HL-60 (cell line): ENCODE measurements at regions not wholly inside any gene's neighbourhood (a gene's known extent, or its start where the extent isn't known, plus 50 kb on each side); places are given as distances from the start of the nearest gene placed in this dataset.

Source experiments
- DNase-seq, 2 experiments: peaks; one replicate each; pipeline ENCODE4 v3.0.0-alpha.2; 2010 to 2020; ENCODE audit warnings: low read depth in 1 of 2, low spot score in 1 of 2
- H3K27ac ChIP-seq: fragments of 250-450 bp; sonication (Bioruptor Pico); replicated peaks from 2 replicates; pipeline ENCODE4 v1.5.1; 2020; ENCODE audit warnings: mild to moderate bottlenecking, moderate library complexity
- H3K27me3 ChIP-seq: fragments of 250-450 bp; sonication (Bioruptor Pico); 2 replicates; pipeline ENCODE4 v1.5.1; 2021; ENCODE audit warnings: mild to moderate bottlenecking, moderate library complexity; ENCODE audit not compliant: insufficient read depth, poor library complexity, severe bottlenecking
- H3K4me3 ChIP-seq: replicated peaks from 2 replicates; pipeline ENCODE4 v1.5.1; 2011; ENCODE audit warnings: mild to moderate bottlenecking, control low read depth, low read length; ENCODE audit not compliant: insufficient read depth
- GABPA ChIP-seq: IDR thresholded peaks from 2 replicates; pipeline ENCODE4 v1.6.1; 2012; ENCODE audit warnings: low read depth
- POLR2AphosphoS5 ChIP-seq: IDR thresholded peaks from 2 replicates; pipeline ENCODE4 v1.6.1; 2012; ENCODE audit warnings: low read depth
- REST ChIP-seq: IDR thresholded peaks from 2 replicates; pipeline ENCODE4 v1.6.1; 2012; ENCODE audit warnings: low read depth; ENCODE audit not compliant: insufficient replicate concordance
- SPI1 ChIP-seq: IDR thresholded peaks from 2 replicates; pipeline ENCODE4 v1.6.1; 2012; ENCODE audit warnings: low read depth, mild to moderate bottlenecking, borderline replicate concordance
- TF ChIP-seq, protein P1 (sequence below): IDR thresholded peaks from one replicate; pipeline ENCODE4 v1.5.1; 2011; ENCODE audit warnings: low read length, control low read depth, inconsistent platforms; ENCODE audit not compliant: insufficient read depth

- TF ChIP-seq, protein P1, sequence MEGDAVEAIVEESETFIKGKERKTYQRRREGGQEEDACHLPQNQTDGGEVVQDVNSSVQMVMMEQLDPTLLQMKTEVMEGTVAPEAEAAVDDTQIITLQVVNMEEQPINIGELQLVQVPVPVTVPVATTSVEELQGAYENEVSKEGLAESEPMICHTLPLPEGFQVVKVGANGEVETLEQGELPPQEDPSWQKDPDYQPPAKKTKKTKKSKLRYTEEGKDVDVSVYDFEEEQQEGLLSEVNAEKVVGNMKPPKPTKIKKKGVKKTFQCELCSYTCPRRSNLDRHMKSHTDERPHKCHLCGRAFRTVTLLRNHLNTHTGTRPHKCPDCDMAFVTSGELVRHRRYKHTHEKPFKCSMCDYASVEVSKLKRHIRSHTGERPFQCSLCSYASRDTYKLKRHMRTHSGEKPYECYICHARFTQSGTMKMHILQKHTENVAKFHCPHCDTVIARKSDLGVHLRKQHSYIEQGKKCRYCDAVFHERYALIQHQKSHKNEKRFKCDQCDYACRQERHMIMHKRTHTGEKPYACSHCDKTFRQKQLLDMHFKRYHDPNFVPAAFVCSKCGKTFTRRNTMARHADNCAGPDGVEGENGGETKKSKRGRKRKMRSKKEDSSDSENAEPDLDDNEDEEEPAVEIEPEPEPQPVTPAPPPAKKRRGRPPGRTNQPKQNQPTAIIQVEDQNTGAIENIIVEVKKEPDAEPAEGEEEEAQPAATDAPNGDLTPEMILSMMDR = no peak
- TF ChIP-seq POLR2AphosphoS5 = no peak
- TF ChIP-seq GABPA = no peak
- no peak for TF ChIP-seq REST
- TF ChIP-seq SPI1 = no peak
- Histone ChIP-seq H3K27me3 (no peaks in the 10 kb centered on the region), H3K4me3 (no peak overlapping the region), H3K27ac (no peak overlapping the region)
- DNase-seq = no peak
Measured at GRCh38 chr17:65320820-65321219, 183.7 kb downstream of the RGS9 start.

GRCh38 chr17:65314212-65314611, 177.0 kb downstream of the RGS9 start:
- Histone ChIP-seq H3K4me3 (no peak overlapping the region), H3K27me3 (peaks cover 7% of the 10 kb centered on the region), H3K27ac (no peak overlapping the region)
- peak; percentile 78 for TF ChIP-seq SPI1
- TF ChIP-seq REST = no peak
- DNase-seq = peak in 1 of 2 experiments; percentile 55

DNA sequence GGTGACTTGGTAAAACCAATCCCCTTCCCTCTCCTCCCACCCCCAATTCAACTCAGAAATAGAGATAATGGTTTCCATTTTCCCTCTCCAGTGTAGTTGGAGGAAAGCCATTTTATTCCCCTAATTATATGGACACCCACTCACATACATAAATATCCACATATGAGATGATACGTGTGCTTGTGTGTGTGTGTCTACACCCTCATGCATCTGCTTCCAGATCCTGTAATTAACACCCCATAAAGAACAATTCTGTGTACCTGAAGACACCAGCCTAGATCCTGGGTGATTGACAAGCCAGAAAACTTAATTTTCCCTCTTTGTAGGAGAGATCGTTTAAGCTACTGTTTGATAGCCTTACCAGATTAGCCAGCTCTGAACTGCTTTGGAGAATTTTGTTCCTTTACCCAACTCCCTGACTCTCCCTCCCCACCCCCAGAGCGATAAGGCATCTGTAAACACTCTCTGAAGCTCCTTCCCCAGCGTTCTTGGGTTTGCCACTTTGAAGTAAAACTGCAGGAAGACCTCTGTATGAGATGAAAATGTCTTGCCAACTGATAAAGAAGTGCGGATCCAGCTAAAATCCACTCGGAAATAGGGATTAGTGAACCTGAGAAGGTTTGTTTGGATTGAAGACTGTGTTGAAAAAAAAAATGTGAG, 175.7 kb downstream of the RGS9 start:
- H3K27me3 ChIP-seq = peaks cover 7% of the 10 kb centered on the region

More for the DNA sequence above, 175.7 kb downstream of the RGS9 start:
- no peak overlapping the region for H3K27ac ChIP-seq
- no peak for DNase-seq
- H3K4me3 ChIP-seq = no peak overlapping the region
- TF ChIP-seq POLR2AphosphoS5 (no peak), SPI1 (no peak), GABPA (no peak), REST (no peak)
- TF ChIP-seq, protein P1 = no peak
